CD4-positive, alpha-beta T cell treated with Interleukin-6 at 100 ng/mL for 8 hours (primary cell): ENCODE measurements at regions not wholly inside any gene's neighbourhood (a gene's known extent, or its start where the extent isn't known, plus 50 kb on each side); places are given as distances from the start of the nearest gene placed in this dataset.

Experiments used
- DNase-seq: peaks from one replicate; pipeline ENCODE4 v3.0.0-alpha.2; 2020; ENCODE audit warnings: mixed read lengths, low spot score

DNA sequence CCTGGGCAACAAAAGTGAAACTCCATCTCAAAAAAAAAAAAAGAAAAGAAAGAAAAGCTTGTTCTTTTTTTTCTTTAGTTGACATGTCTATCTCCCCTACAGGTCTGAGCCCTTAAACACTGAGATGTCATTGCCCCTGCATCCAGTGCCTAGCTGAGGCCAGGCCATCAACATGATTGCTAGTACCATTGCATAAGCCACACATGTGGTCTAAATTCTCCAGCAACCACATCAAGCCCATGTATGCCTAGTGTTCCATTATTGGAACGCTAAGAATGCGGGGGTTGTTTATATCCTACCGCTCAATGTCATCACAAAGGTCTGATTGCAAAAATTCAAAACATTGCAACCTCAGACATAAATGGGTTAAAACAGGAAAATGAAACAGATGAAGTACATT, 62.7 kb downstream of the NPTX2 start:
- DNase-seq, result no peak

DNA sequence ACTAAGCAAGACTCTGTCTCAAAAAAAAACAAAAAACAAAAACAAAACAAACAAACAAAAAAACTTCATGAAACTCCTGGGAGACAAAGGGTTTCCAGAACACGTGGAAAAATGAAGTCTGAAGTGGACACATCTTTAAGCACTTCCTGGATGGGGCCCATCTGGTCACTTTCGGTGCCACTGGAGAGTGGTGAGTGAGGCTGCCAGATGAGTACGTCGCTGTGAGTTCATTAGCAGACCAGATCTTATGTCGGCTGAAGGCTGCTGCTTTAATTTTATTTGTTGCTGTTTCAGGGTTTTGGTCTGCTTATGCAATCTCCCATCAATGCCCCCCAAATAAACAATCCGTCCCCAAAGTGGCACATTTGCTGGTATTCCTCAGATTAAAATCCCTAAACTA, 64.4 kb downstream of the NPTX2 start:
- no peak for DNase-seq

DNA sequence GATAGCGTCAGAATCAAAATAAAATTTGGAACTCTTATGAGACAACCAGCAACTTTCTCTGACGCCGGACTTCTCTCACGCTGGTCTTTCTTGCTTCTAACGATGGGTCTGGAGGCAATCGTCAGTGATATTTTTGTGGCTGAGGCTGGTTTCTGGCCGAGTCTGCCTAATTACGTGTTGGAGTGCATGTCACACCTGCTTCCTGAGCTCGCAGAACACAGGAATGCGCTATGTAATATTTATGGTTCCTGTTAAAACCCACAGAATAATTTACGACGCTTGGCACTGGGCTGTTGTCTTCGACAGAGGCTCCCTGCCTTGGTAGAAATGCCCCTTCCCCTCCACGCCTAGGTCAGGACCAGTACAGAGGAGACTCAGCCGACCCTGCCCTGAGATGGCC, 64.9 kb downstream of the NPTX2 start:
- no peak for DNase-seq

DNA sequence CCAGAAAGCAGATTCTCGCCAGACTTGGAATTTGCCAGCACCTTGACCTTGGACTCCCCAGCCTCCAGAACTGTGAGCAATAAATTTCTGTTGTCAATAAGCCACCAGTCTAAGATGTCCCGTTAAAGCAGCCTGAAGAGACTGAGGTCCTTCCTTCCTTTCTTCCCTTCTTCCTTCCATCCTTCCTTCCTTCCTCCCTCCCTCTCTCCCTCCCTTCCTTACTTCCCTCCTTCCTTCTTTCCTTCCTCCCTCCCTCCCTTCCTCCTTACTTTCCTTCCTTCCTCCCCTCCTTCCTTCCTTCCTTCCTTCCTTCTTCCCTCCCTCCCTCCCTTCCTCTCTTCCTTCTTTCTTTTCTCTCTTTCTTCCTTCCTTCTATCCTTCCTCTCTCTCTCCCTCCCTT, 66.4 kb downstream of the NPTX2 start:
- no peak for DNase-seq

DNA sequence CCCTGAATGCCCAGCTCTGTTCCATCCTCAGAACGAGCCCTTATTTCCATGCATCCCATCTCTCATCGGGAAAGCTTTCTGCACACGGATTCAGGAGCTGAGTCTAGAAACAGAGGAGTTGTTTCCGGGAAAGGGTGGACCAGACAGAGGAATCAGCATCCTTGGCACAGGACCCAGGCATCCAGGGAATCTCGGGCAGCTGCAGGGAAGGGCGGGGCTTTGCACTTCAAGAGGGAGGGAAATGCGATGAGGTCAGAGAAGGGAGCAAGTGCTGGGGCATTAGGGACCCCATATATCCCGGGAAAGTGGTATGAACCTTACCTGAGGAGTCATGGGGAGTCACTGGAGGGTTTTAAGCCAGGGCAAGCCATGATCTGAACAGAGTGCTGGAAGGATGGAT, 68.5 kb downstream of the NPTX2 start:
- no peak for DNase-seq

DNA sequence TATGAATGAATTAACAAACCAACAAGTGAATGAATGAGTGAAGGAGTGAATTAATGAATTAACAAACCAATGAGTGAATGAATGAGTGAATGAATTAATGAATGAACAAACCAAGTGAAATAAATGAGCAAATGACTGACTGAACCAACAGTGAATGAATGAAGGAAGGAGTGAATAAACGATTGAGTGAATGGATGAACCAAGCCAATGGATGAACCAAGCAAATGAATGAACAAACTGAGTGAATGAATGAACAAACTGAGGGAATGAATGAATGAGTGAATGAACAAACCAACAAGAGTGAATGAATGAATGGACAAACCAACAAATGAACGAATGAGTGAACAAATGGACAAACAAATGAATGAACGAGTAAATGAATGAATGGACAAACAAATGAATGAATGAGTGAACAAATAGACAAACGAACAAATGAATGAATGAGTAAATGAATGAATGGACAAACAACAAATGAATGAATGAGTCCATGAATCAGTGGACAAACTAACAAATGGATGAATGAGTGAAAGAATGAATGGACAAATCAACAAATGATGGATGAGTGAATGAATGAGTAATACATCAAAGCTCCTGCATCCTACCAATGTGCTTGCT, 69.5 kb downstream of the NPTX2 start:
- DNase-seq, result no peak

DNA sequence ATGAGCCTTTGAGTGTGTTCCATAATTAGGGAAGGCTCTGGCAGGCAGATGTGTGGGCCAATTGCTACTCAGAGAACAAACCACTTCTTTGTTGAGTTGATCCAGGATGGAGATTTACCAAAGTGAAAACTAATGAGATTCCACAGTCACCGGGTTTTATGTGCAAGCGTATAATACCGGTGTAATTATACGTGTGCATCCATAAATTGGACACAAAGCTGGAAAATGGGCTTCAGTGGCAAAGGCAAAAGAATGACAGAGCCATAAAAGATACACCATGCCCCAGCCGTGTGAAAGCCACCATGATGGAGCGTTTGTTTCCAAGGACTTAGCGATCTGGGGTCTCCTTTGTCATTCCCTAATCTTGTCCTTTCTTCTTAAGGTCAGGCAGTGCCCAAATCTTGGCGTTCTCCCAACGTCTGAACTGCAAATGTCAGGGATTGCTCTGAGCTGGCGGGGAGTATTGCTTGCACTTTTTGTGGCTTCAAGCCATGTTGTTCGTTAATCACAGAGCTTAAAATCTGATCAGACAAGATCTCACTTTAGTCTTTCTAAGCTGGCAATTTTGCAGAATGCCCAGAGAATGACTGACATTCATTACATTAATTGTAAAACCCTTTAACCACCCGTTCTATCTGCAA, 70.1 kb downstream of the NPTX2 start:
- no peak for DNase-seq

DNA sequence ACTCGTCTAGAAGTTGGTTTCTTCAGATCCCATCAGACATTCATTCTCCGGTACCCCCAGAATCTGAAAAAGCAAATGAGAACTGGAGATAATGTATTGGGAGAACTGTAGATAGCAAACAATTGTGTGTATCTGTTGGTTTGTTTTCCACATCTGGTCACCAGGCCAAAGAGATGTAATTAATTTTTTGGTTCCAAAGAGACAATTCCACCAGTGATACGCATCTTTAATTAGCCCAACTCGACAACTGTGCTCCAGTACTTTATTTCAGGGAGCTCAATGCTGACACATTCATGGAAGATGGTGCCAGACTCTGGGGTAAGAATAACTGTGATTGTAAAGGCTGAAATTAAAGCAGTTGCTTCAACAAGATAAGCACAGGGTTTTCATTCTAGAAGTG, 74.5 kb downstream of the NPTX2 start:
- DNase-seq, result no peak

DNA sequence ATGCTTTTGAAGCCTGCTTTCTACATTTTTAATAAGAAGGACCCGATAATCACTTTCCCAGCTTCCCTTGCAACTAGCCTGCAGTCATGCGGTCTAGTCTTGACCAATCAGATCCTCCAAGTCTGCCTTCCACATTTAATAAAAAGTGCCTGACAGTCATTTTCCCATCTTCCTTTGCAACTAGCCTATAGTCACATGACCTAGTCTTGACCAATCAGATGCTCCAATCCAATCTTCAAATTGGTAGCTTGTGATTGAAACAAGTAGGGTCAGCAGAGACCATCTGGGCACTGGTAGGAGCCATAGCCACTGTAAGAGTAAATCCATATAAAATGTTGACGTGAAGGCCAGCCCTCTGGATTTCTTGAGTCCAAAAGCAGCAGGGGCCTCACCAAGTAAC, 80.0 kb downstream of the NPTX2 start:
- DNase-seq, result no peak

DNA sequence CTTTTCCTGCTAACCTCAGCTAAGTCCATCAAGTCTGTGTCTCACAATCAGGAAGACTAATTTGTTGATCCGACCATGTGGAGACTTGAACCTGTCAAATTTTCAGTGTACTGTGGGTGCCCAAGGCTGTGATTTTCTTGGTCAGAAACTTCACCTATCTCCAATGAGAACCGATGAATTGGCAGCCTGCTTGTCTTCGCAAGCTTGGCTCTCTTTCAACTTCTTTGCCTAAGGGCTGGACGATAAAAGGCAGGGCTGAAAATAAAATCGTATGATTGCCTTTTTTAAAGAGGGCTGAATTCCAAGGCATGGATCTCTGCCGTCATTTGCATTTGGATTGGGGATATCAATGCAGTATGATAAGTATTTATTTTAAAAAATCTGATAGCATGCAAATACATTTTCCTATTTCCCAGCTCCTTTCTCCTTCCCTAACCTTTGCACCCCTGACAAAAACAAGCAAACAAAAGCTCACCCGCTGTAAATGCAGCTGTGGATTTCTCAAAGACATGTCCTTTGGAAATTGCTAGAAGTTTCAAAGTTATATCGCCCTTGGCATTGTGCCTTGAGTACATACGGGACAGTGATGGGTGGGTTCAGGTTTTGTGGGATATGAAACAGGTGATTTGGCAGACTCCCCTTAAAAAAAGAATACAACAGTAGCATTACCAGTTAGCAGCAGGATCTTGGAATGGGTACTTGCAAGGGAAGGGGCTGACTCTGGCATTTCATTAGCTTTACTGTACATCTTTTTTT, 80.6 kb downstream of the NPTX2 start:
- no peak for DNase-seq

DNA sequence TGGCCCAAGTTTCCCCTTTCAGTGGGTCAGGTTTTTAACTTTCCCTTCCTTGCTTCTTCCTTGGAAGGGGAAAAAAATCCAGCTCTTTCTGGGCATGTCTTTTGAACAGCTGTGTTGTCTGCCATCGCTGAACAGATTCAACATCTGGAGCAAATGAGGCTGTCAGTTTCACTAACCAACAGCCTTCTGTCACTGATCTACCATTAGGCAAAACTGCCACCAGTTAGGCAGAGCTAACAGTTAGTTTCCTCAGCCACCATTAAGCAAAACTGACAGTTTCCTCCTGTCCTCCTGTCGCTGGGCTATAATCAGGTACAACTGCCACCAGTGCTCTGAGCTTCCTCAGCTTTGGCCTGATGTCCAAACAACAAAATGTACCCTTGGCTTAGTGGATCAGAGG, 81.9 kb downstream of the NPTX2 start:
- no peak for DNase-seq

DNA sequence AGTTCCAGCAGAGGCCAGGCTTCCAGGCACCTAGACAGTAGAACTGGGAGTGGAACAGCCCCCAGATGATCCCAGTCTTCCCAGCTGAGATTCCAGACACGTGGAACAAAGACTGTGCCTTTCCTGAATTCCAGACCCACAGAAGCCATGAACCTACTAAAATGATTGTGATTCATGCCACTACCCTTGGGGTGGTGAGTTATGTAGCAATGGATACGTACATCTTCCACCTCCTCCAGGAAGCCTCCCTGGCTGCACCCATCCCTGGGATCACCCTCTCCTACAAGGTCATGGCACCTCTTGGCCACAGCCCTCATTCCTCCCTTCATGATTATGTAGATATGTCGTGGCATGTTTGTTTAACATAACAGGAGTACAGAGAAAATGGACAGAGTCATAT, 83.4 kb downstream of the NPTX2 start:
- no peak for DNase-seq

DNA sequence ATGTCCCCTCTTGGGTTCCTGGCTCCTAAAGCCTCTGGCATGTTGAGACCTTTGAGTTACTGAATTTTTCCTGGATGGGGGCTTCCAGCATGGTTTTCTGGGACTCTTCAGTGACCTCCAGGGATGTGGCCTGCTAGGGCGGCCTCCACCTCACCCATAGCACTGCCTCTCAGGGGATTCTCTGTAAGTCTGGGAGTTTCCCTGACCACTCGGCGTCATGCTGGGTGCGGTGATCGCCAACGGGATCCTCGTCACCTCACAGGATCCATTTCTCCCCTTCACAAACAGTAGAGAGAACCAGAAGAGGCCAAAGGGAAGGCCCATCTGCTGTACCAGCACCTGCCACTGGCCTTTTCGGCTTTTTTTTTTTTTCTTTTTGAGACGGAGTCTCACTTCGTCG, 84.3 kb downstream of the NPTX2 start:
- no peak for DNase-seq

DNA sequence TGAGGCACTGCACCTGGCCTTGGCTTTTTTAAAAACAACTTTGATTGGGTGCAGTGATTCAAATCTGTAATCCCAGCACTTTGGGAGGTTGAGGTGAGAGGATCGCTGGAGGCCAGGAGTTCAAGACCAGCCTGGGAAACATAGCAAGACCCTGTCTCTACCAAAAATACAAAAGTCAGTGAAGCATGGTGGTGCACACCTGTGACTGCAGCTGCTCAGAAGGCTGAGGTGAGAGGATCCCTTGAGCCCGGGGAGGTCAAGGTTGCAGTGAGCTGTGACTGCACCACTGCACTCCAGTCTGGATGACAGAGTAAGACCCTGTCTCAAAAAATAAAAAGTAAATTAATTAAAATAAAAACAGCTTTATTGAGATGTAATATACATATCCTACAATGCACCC, 84.9 kb downstream of the NPTX2 start:
- no peak for DNase-seq

DNA sequence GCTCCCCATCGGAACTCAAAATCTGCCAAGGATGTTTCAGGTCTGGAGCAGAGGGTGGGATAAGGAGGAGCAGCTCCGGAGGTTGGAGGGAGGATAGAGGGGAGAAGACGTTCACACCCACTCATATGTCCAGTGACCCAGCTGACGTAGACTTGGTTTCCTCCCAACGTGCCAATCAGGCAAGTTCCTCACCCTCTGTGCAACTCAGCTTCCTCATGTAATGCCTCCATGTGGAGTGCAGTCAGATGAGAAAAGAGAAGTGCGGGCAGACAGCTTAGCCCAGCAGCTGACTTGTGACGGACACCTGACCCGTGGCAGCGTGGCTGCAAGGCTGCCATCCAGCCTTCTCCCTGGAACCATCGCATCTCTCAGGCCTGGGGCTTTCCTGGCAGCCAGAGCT, 86.8 kb downstream of the NPTX2 start:
- DNase-seq, result no peak

DNA sequence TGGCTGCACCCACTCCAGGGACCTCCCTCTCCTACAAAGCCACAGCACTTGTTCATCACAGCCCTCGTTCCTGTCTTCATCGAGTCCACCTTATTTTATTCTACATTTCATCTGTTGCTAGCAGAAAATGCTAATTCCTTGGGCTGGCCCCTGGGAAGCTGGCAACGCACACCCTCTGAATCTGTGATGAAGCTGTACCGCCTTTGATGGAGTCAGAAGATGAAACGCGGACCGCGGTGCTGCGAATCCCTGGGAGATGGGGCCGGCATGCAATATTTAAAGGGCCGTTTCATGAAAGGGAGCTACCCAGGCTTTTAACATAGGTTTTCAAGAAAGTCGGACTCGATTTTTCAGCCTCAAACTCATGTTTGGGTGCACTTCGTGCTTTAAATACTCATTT, 88.5 kb downstream of the NPTX2 start:
- DNase-seq, result no peak

DNA sequence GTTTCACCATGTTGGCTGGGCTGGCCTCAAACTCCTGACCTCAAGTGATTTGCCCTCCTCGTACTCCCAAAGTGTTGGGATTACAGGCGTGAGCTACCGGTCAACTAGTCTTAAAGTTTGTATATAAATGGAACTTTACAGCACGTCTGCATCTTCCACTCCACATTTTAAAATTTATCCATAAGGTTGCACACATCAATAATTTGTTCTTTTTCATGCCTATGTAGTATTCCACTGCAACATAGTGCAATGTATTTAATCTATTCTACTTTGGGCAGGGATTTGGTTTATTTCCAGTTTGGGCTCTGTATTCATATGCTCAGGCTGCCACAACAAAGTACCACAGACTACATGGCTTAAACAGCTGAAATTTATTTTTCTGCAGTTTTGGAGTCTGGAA, 90.0 kb downstream of the NPTX2 start:
- DNase-seq, result no peak

DNA sequence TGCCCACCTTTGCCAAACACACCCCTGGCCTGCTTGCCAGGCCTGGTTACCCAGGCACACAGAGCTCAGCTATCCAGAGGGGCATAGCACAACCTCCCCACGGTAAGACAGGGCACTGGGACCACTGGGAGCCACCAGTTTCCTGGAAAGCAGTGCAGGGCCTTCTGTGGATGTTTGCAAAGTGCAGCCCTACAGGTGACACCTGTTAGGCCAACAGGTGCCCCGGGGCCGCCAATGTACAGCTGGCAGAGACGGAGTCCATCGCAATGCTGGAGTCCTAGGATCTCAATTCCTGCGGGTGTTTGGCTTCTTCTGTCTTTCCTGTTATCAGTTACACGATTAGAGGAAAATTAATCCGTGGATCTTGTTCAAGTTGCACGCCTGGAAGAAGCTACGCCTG, 94.9 kb downstream of the NPTX2 start:
- no peak for DNase-seq

DNA sequence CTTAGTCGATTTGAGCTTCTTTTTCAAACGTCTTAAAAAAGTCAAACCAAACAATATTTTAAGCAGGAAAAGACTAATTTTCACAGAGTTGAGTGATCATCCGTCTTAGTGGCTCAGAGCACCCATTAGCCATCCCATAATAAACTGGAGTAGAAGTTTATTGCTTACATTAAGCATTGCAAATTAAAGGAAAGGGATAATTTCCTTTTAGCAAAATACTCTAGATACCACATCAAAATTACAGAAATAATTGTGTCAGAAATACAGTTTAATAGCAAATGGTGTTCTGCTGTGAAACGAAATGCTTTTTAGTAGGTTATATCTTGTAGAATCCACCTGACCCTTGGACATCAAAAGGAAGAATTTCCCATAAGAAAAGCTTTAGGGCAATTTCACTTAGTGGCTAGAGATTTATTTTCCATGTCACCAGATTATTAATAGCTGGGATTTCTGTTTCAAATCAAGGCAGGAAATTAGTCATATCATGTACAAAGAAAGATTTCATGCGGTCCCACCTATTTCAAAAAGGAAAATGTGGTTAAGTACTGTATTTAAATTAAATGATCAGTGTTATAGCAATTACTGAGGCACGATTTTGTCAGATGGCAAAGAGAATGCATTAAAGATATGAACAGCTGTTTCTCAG, 96.2 kb downstream of the NPTX2 start:
- DNase-seq, result no peak

DNA sequence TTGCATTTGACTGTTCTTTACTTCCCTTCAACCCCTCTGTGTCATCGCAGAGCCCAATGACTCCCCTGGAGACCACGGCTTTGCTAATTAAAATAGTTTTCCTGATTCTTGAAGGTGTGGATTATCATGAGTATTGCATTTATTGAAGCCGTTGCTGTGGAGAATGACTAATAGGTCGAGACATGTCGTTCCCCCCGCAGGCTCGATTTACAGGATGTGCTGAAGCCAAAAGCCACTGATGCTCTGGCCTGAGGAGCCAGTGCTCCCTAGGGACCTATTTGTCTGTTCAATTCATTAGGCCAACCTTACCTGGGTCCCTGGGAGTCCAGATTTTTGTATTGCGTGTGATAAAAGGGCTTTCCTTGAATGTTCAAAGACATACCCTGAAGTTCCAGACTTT, 102.3 kb downstream of the NPTX2 start:
- DNase-seq, result no peak

DNA sequence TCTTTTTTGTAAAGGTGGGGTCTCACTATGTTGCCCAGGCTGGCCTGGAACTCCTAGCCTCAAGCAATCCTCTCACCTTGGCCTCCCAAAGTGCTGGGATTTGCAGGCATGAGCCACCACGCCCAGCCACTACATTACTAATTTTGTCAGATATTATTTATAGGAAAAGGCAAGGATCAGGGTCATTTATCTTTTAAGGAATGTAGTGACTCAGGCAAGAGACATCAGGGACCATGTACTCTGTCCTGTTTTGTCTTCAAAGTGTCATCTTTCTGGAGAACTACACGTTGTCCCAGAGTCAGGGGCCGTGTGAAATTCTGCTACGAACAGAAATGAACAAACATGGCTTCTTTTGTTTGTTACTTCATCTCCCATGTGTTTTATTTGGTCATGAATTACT, 105.3 kb downstream of the NPTX2 start:
- no peak for DNase-seq

DNA sequence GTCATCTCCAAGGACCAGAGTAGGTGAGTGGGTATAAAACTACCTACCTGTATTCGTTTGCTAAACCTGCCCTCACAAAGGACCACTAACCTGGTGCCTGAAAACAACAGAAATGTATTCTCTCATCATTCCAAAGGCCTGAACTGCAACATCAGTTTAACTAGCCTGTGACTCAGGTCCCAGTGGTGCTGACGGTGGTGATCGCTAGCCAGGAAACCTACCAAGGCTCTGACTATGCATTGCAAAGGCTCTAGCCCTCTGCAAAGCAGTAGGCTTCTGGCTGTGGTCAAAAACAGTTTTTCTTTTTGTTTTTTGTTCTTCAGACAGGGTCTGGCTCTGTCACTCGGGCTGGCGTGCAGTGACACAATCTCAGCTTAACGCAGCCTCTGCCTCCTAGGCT, 107.5 kb downstream of the NPTX2 start:
- no peak for DNase-seq

DNA sequence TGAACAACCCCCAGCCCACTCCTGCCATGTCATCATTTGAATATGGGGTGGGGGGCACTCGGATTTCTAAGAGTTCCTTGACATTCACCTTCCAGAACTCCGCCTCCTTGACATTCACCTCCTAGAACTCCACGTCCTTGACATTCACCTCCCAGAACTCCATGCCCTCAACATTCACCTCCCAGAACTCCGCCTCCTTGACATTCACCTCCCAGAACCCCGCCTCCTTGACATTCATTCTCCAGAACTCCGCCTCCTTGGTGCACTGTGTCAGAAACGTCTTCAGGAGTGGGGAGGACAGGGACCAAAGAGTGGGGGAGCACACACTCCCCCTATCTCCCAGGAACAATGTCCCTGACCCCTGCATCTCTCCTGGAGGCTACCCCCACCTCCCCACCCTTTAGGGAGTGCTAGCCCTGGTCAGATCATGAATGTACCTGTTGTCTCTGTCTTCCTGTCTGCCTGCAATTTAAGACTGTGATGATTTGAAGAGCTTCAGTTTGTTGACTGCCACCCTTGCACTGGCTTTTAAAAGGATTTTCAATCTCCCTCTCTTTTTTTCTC, 110.1 kb downstream of the NPTX2 start:
- DNase-seq, result no peak
